Left colon (tissue), 2 donors: ENCODE measurements at regions not wholly inside any gene's neighbourhood (a gene's known extent, or its start where the extent isn't known, plus 50 kb on each side); places are given as distances from the start of the nearest gene placed in this dataset.

ENCODE experiments used
- ATAC-seq: fragments of 200-7000 bp; cut with Tn5 transposase; one replicate; pipeline ENCODE4 v1.9.1; 2020; ENCODE audit warnings: mild to moderate bottlenecking, moderate library complexity
- DNase-seq, 2 donors: peaks; one replicate each; pipeline ENCODE4 v3.0.0-alpha.2; 2020
- intact Hi-C, 2 donors: fragments of 100-400 bp; cut with DNase I in 1 of 2; cut with micrococcal nuclease in 1 of 2; formaldehyde crosslinking; loops; one replicate each; pipeline versions ENCODE4 v1.11.2 to v1.14.0; 2022; cut with DNase I, micrococcal nuclease
- donor health status: DM: no; HTN: no; CAD: no.
- donor health status: DM: yes; HTN: yes; CAD: no.

- DNase-seq, result no peak
- intact Hi-C loops, result no loop called here
- ATAC-seq, result no peak
Measured at GRCh38 chr2:22694856-22695255, 690.1 kb upstream of the KLHL29 start.

GRCh38 chr2:22697054-22697788, 687.8 kb upstream of the KLHL29 start:
- intact Hi-C loops, result no loop called here
- DNase-seq (no peak), ATAC-seq (no peak)

GRCh38 chr2:22701561-22702160, 683.3 kb upstream of the KLHL29 start:
- ATAC-seq (no peak), DNase-seq (no peak)
- intact Hi-C loops, result no loop called here

- no peak for DNase-seq
- intact Hi-C loops, result no loop called here
- ATAC-seq, result no peak
Measured at GRCh38 chr2:22703286-22703920, 681.6 kb upstream of the KLHL29 start.

- no peak for ATAC-seq
- intact Hi-C loops, result no loop called here
- no peak for DNase-seq
Measured at GRCh38 chr2:22719396-22719795, 665.6 kb upstream of the KLHL29 start.

GRCh38 chr2:22729466-22729865, 655.5 kb upstream of the KLHL29 start:
- intact Hi-C loops, result no loop called here
- no peak for ATAC-seq
- no peak for DNase-seq

GRCh38 chr2:22734373-22735045, 650.5 kb upstream of the KLHL29 start:
- intact Hi-C loops, result no loop called here
- ATAC-seq, result no peak
- DNase-seq, result no peak

- DNase-seq (no peak), ATAC-seq (no peak)
- intact Hi-C loops, result no loop called here
Measured at GRCh38 chr2:22737144-22737543, 647.8 kb upstream of the KLHL29 start.

GRCh38 chr2:22741216-22741615, 643.8 kb upstream of the KLHL29 start:
- no peak for ATAC-seq

GRCh38 chr2:22748909-22749308, 636.1 kb upstream of the KLHL29 start:
- intact Hi-C loops, result no loop called here
- no peak for ATAC-seq

More at GRCh38 chr2:22741216-22741615, 643.8 kb upstream of the KLHL29 start:
- no peak for DNase-seq
- intact Hi-C loops, result no loop called here

GRCh38 chr2:22753476-22753875, 631.5 kb upstream of the KLHL29 start:
- DNase-seq, result no peak
- no peak for ATAC-seq
- intact Hi-C loops, result no loop called here

More at GRCh38 chr2:22748909-22749308, 636.1 kb upstream of the KLHL29 start:
- DNase-seq, result no peak

GRCh38 chr2:22756276-22757043, 628.5 kb upstream of the KLHL29 start:
- DNase-seq (no peak), ATAC-seq (no peak)
- intact Hi-C loops, result no loop called here

GRCh38 chr2:22769497-22769896, 615.5 kb upstream of the KLHL29 start:
- intact Hi-C loops, result no loop called here
- no peak for ATAC-seq
- DNase-seq, result no peak

- ATAC-seq, result no peak
- intact Hi-C loops, result no loop called here
Measured at GRCh38 chr2:22784566-22784965, 600.4 kb upstream of the KLHL29 start.

GRCh38 chr2:22786817-22787216, 598.2 kb upstream of the KLHL29 start:
- DNase-seq (no peak), ATAC-seq (no peak)
- intact Hi-C loops, result no loop called here

More at GRCh38 chr2:22784566-22784965, 600.4 kb upstream of the KLHL29 start:
- DNase-seq, result no peak

GRCh38 chr2:22787745-22788144, 597.2 kb upstream of the KLHL29 start:
- ATAC-seq, result no peak
- no peak for DNase-seq
- intact Hi-C loops, result no loop called here

- intact Hi-C loops, result no loop called here
- no peak for DNase-seq
- no peak for ATAC-seq
Measured at GRCh38 chr2:22788749-22789327, 596.1 kb upstream of the KLHL29 start.

GRCh38 chr2:22795287-22795866, 589.6 kb upstream of the KLHL29 start:
- ATAC-seq (no peak), DNase-seq (no peak)
- intact Hi-C loops, result no loop called here
